Heart left ventricle (tissue), 13 donors: ENCODE measurements at regions not wholly inside any gene's neighbourhood (a gene's known extent, or its start where the extent isn't known, plus 50 kb on each side); places are given as distances from the start of the nearest gene placed in this dataset.

Source experiments
- POLR2A ChIP-seq, 2 donors: fragments of 450-650 bp; IDR thresholded peaks; one replicate each; pipeline ENCODE4 v1.6.1; 2017; ENCODE audit warnings: antibody characterized with exemption in 2 of 2, mild to moderate bottlenecking in 2 of 2, moderate library complexity in 2 of 2
- TF ChIP-seq, protein P1 (sequence below), 12 donors: fragments of 200-600 bp; sonication (generic) in 4 of 12; IDR thresholded peaks; one replicate each; pipeline versions ENCODE4 v1.5.0 to v1.8.0; 2018 to 2022; ENCODE audit warnings: antibody characterized with exemption in 12 of 12, mild to moderate bottlenecking in 5 of 12
- donor health status: ischemic (EF 13 %, LVEDD 7.1; RV severe dilation, severe dysfunction).
- donor health status: DM: no; HTN: yes; CAD: no.
- donor health status: DM: no; HTN: no; CAD: no.
- donor health status: ischemic (EF 25% LVEDD 6.9; RV normal size, moderate dysfunction).
- donor health status: ischemic (EF 25% LVEDD 5.7; RV mildly dilated, moderate dysfunction).
- donor health status: ischemic (EF 35%, LVEDD 5.7; RV mildly dilated, moderate dysfunction).
- donor health status: nonischemic (EF 11% LVEDD 7.7; RV severe dilation, severe dysfunction).
- donor health status: DM: yes; HTN: yes; CAD: no.
- donor health status: PGD.
- donor health status: ischemic (EF 29% LVEDD 5.4; RV normal size, mild dysfunction).
- donor health status: nonischemic (EF 23%, LVEDD 6.1; RV moderate dilation, normal function).

DNA sequence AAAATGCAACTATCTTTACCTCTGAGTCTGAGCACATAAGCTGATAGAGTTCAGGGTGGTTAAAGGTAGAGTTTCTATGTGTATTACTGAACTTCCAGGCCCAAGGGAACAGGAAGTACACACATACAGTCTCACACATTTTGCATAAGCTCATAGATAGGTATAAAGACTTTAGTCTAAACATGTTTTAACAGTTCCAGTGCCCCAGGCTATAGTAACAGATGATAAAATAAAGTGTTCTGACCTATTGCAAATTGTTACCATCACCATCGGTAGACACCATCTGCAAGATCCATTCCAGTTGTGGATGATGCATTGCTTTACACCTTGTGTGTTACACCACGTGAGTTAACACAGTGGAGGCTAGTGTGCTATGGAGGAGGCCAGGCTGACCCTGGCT, 95.8 kb downstream of the TMEM174 start:
- TF ChIP-seq POLR2A (IDR thresholded peaks at IDR 0.05) = no peak
- TF ChIP-seq, protein P1, sequence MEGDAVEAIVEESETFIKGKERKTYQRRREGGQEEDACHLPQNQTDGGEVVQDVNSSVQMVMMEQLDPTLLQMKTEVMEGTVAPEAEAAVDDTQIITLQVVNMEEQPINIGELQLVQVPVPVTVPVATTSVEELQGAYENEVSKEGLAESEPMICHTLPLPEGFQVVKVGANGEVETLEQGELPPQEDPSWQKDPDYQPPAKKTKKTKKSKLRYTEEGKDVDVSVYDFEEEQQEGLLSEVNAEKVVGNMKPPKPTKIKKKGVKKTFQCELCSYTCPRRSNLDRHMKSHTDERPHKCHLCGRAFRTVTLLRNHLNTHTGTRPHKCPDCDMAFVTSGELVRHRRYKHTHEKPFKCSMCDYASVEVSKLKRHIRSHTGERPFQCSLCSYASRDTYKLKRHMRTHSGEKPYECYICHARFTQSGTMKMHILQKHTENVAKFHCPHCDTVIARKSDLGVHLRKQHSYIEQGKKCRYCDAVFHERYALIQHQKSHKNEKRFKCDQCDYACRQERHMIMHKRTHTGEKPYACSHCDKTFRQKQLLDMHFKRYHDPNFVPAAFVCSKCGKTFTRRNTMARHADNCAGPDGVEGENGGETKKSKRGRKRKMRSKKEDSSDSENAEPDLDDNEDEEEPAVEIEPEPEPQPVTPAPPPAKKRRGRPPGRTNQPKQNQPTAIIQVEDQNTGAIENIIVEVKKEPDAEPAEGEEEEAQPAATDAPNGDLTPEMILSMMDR (IDR thresholded peaks at IDR 0.05) = no peak
